ENCODE measurements at regions not wholly inside any gene's neighbourhood (a gene's known extent, or its start where the extent isn't known, plus 50 kb on each side); places are given as distances from the start of the nearest gene placed in this dataset.

DNA sequence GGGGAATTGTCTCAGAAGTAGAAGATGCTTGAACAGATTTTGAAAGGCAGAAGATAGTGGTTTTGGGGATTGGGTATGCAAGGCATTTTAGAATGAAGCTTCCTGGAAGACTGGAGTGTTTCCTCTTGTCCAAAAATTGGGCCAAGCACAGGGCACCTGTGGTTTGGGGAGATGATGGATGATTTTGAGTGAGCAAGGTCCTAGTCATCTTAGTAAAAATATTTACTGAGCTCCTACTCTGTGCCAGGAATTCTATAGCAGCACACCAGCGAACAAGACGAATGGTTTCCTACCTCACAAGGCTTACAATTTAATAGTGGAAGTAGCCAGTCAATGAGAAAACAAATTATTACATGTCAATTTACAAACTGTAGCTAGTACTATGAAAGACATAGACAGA, 484.4 kb upstream of the KIF2A start:
- Histone ChIP-seq H2AFZ (ENCODE audit: low read depth) (no peak overlapping the region), H3K4me3 (ENCODE audit: low read depth in 2 of 2, low read length in 1 of 2) (no peak overlapping the region), H3K4me1 (ENCODE audit: control insufficient read depth in 1 of 2, insufficient read depth in 2 of 2, low read depth in 1 of 2, low read length in 1 of 2) (no peaks in the 10 kb centered on the region; a peak in 1 of 4 replicates), H3K9me2 (no peaks in the 10 kb centered on the region), H3K27me3 (ENCODE audit: insufficient read depth) (no peaks in the 10 kb centered on the region; the same call in 1 of the 2 replicates), H3K27ac (ENCODE audit: low read depth in 2 of 2, low read length in 1 of 2) (no peak overlapping the region), H3K4me2 (no peak overlapping the region), H4K20me1 (ENCODE audit: insufficient read depth) (no peaks in the 10 kb centered on the region), H3K9me3 (no peaks in the 10 kb centered on the region), H3K79me2 (ENCODE audit: insufficient read depth) (no peaks in the 10 kb centered on the region), H3K36me3 (replicated peaks in 1 of 2; ENCODE audit: control insufficient read depth in 1 of 2, insufficient read depth in 2 of 2, low read length in 1 of 2) (no peaks in the 10 kb centered on the region), H3K9ac (no peak overlapping the region), H3F3A (replicated peaks; ENCODE audit: insufficient read depth) (no peaks in the 10 kb centered on the region)
- WGBS (ENCODE audit: low lambda C conversion rate) = 60% methylated on average over 2 of the region's 2 CpGs
- TF ChIP-seq, protein P1, sequence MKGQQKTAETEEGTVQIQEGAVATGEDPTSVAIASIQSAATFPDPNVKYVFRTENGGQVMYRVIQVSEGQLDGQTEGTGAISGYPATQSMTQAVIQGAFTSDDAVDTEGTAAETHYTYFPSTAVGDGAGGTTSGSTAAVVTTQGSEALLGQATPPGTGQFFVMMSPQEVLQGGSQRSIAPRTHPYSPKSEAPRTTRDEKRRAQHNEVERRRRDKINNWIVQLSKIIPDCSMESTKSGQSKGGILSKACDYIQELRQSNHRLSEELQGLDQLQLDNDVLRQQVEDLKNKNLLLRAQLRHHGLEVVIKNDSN (IDR thresholded peaks at IDR 0.05; ENCODE audit: borderline replicate concordance, low read depth) = no peak
- TF ChIP-seq, protein P2, sequence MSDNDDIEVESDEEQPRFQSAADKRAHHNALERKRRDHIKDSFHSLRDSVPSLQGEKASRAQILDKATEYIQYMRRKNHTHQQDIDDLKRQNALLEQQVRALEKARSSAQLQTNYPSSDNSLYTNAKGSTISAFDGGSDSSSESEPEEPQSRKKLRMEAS (IDR thresholded peaks at IDR 0.05; ENCODE audit: low read depth) = no peak
- POLR2A ChIA-PET = no interaction called here
- CTCF ChIA-PET = interaction anchor here (0.8 to 1.7 kb wide), 3 partner anchors 9 to 766 kb away, joined by 3 to 4 read pairs (median 3); no protein-coding TSS in a partner anchor
- no peak for DNase-seq

DNA sequence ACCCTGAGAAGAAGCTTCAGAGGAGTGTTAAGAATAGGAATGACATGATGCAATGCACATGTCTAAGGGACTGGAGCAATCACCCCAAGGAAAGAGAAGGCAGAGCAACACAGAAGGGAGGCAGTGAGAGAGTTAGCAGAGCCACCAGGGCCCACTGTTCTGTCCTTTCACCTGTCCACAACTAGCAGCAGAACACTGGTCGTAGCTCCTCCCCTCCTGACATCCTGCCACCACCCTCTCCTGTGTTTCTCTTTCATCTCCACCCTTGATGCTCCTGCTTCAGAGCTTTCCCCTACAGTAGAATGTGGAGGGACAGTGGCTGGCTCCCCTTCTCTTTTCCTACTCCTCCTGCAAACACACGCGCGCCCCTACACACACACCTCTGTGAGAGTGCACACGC, 483.4 kb upstream of the KIF2A start:
- Histone ChIP-seq H4K20me1 (ENCODE audit: insufficient read depth) (no peaks in the 10 kb centered on the region), H3K4me1 (ENCODE audit: control insufficient read depth in 1 of 2, insufficient read depth in 2 of 2, low read depth in 1 of 2, low read length in 1 of 2) (peaks cover 0 to 2% of the 10 kb centered on the region in 2 experiments; a peak in 1 of 4 replicates), H3F3A (replicated peaks; ENCODE audit: insufficient read depth) (no peaks in the 10 kb centered on the region), H3K9ac (no peak overlapping the region), H3K27ac (ENCODE audit: low read depth in 2 of 2, low read length in 1 of 2) (no peak overlapping the region), H3K9me3 (no peaks in the 10 kb centered on the region), H3K4me2 (no peak overlapping the region), H2AFZ (ENCODE audit: low read depth) (no peak overlapping the region), H3K36me3 (replicated peaks in 1 of 2; ENCODE audit: control insufficient read depth in 1 of 2, insufficient read depth in 2 of 2, low read length in 1 of 2) (no peaks in the 10 kb centered on the region), H3K4me3 (ENCODE audit: low read depth in 2 of 2, low read length in 1 of 2) (no peak overlapping the region), H3K9me2 (no peaks in the 10 kb centered on the region), H3K27me3 (ENCODE audit: insufficient read depth) (no peaks in the 10 kb centered on the region; the same call in 1 of the 2 replicates), H3K79me2 (ENCODE audit: insufficient read depth) (no peaks in the 10 kb centered on the region)
- no peak for DNase-seq
- 77% methylated on average over 5 of the region's 5 CpGs for WGBS (ENCODE audit: low lambda C conversion rate)
- POLR2A ChIA-PET = no interaction called here
- CTCF ChIA-PET = interaction anchor here (0.8 to 1.2 kb wide), 3 partner anchors 10 to 67 kb away, joined by 3 read pairs; no protein-coding TSS in a partner anchor
- TF ChIP-seq YY1 (IDR thresholded peaks at IDR 0.05; ENCODE audit: low read depth) (no peak), RXRA (IDR thresholded peaks at IDR 0.05; ENCODE audit: borderline replicate concordance, low read depth) (no peak), FOSL2 (IDR thresholded peaks at IDR 0.05; ENCODE audit: borderline replicate concordance, low read depth) (no peak), SIN3A (IDR thresholded peaks at IDR 0.05; ENCODE audit: borderline replicate concordance, low read depth, low read length) (no peak), EZH2phosphoT487 (IDR thresholded peaks at IDR 0.05; ENCODE audit: borderline replicate concordance, low read depth) (no peak), FOXJ3 (CRISPR knock-in tag; IDR thresholded peaks at IDR 0.05) (no peak), TCF12 (IDR thresholded peaks at IDR 0.05) (no peak), MEF2A (IDR thresholded peaks at IDR 0.05; ENCODE audit: borderline replicate concordance, low read depth) (no peak), TEAD4 (IDR thresholded peaks at IDR 0.05; ENCODE audit: borderline replicate concordance, insufficient read depth) (no peak), ELF1 (IDR thresholded peaks at IDR 0.05) (no peak), GATA2 (CRISPR knock-in tag; IDR thresholded peaks at IDR 0.05) (no peak), NRF1 (IDR thresholded peaks at IDR 0.05; ENCODE audit: low read depth, low read length) (no peak), CHD2 (IDR thresholded peaks at IDR 0.05; ENCODE audit: low read length, partially characterized antibody) (no peak), JUND (IDR thresholded peaks at IDR 0.05) (no peak), EP300 (IDR thresholded peaks at IDR 0.05; ENCODE audit: borderline replicate concordance in 1 of 2, low read depth in 1 of 2, low read length in 1 of 2) (no peak)
- TF ChIP-seq, protein P3, sequence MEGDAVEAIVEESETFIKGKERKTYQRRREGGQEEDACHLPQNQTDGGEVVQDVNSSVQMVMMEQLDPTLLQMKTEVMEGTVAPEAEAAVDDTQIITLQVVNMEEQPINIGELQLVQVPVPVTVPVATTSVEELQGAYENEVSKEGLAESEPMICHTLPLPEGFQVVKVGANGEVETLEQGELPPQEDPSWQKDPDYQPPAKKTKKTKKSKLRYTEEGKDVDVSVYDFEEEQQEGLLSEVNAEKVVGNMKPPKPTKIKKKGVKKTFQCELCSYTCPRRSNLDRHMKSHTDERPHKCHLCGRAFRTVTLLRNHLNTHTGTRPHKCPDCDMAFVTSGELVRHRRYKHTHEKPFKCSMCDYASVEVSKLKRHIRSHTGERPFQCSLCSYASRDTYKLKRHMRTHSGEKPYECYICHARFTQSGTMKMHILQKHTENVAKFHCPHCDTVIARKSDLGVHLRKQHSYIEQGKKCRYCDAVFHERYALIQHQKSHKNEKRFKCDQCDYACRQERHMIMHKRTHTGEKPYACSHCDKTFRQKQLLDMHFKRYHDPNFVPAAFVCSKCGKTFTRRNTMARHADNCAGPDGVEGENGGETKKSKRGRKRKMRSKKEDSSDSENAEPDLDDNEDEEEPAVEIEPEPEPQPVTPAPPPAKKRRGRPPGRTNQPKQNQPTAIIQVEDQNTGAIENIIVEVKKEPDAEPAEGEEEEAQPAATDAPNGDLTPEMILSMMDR (IDR thresholded peaks at IDR 0.05) = no peak
- TF ChIP-seq, protein P4, sequence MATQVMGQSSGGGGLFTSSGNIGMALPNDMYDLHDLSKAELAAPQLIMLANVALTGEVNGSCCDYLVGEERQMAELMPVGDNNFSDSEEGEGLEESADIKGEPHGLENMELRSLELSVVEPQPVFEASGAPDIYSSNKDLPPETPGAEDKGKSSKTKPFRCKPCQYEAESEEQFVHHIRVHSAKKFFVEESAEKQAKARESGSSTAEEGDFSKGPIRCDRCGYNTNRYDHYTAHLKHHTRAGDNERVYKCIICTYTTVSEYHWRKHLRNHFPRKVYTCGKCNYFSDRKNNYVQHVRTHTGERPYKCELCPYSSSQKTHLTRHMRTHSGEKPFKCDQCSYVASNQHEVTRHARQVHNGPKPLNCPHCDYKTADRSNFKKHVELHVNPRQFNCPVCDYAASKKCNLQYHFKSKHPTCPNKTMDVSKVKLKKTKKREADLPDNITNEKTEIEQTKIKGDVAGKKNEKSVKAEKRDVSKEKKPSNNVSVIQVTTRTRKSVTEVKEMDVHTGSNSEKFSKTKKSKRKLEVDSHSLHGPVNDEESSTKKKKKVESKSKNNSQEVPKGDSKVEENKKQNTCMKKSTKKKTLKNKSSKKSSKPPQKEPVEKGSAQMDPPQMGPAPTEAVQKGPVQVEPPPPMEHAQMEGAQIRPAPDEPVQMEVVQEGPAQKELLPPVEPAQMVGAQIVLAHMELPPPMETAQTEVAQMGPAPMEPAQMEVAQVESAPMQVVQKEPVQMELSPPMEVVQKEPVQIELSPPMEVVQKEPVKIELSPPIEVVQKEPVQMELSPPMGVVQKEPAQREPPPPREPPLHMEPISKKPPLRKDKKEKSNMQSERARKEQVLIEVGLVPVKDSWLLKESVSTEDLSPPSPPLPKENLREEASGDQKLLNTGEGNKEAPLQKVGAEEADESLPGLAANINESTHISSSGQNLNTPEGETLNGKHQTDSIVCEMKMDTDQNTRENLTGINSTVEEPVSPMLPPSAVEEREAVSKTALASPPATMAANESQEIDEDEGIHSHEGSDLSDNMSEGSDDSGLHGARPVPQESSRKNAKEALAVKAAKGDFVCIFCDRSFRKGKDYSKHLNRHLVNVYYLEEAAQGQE (IDR thresholded peaks at IDR 0.05; ENCODE audit: low read depth, low read length) = no peak
- TF ChIP-seq, protein P5, sequence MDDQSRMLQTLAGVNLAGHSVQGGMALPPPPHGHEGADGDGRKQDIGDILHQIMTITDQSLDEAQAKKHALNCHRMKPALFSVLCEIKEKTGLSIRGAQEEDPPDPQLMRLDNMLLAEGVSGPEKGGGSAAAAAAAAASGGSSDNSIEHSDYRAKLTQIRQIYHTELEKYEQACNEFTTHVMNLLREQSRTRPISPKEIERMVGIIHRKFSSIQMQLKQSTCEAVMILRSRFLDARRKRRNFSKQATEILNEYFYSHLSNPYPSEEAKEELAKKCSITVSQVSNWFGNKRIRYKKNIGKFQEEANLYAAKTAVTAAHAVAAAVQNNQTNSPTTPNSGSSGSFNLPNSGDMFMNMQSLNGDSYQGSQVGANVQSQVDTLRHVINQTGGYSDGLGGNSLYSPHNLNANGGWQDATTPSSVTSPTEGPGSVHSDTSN (IDR thresholded peaks at IDR 0.05) = no peak
- TF ChIP-seq, protein P6, sequence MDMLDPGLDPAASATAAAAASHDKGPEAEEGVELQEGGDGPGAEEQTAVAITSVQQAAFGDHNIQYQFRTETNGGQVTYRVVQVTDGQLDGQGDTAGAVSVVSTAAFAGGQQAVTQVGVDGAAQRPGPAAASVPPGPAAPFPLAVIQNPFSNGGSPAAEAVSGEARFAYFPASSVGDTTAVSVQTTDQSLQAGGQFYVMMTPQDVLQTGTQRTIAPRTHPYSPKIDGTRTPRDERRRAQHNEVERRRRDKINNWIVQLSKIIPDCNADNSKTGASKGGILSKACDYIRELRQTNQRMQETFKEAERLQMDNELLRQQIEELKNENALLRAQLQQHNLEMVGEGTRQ (IDR thresholded peaks at IDR 0.05; ENCODE audit: borderline replicate concordance, low read depth, low read length) = no peak
